Bronchial epithelial cell (primary cell): ENCODE measurements at regions not wholly inside any gene's neighbourhood (a gene's known extent, or its start where the extent isn't known, plus 50 kb on each side); places are given as distances from the start of the nearest gene placed in this dataset.
A peak's percentile ranks its signal among the peaks of the same experiment; 100 is the strongest.

Experiments
- DNase-seq: peaks from one replicate; pipeline ENCODE4 v3.0.0-alpha.2; 2010; ENCODE audit warnings: low read depth
- FAIRE-seq: peaks from 2 replicates; lab custom pipeline; 2011; peaks lifted over from hg19 to GRCh38; lab: Jason Lieb, UNC
- H3K27me3 ChIP-seq: 2 replicates; pipeline ENCODE4 v1.5.1; 2011; ENCODE audit warnings: low read length; ENCODE audit not compliant: control insufficient read depth, insufficient read depth
- H3K36me3 ChIP-seq: 2 replicates; pipeline ENCODE4 v1.5.1; 2011; ENCODE audit warnings: low read length; ENCODE audit not compliant: control insufficient read depth, insufficient read depth
- H3K4me3 ChIP-seq: 2 replicates; pipeline ENCODE4 v1.5.1; 2011; ENCODE audit warnings: mild to moderate bottlenecking, low read depth, low read length, control low read depth
- TF ChIP-seq, protein P1 (sequence below): IDR thresholded peaks from 2 replicates; pipeline ENCODE4 v1.5.1; 2011; ENCODE audit warnings: mild to moderate bottlenecking, moderate library complexity, low read length, control low read depth, inconsistent platforms; ENCODE audit not compliant: insufficient read depth, severe bottlenecking

DNA sequence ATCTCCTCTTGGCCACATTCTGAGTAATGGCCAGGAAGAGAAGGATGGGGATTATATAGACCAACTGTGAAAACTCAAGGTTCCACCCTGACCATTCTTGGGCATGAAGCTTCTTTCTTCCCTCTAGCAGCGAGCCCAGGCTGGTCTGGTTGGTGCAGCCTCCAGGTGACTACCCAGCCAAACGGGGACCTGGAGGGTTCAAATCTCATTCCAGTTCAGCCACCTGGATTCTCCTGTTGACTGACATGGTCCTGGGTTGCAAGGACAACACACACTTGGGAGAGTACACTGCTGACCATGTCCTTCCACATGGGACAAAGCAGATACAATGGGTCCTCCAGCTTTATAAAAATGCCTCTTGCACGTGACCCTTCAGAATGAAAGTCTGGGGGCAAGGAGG is 67.0 kb downstream of the SHANK2 start:
- Histone ChIP-seq H3K4me3 (no peak overlapping the region), H3K36me3 (peaks cover 2% of the 10 kb centered on the region), H3K27me3 (no peaks in the 10 kb centered on the region)
- FAIRE-seq (no peak), DNase-seq (no peak)
- TF ChIP-seq, protein P1, sequence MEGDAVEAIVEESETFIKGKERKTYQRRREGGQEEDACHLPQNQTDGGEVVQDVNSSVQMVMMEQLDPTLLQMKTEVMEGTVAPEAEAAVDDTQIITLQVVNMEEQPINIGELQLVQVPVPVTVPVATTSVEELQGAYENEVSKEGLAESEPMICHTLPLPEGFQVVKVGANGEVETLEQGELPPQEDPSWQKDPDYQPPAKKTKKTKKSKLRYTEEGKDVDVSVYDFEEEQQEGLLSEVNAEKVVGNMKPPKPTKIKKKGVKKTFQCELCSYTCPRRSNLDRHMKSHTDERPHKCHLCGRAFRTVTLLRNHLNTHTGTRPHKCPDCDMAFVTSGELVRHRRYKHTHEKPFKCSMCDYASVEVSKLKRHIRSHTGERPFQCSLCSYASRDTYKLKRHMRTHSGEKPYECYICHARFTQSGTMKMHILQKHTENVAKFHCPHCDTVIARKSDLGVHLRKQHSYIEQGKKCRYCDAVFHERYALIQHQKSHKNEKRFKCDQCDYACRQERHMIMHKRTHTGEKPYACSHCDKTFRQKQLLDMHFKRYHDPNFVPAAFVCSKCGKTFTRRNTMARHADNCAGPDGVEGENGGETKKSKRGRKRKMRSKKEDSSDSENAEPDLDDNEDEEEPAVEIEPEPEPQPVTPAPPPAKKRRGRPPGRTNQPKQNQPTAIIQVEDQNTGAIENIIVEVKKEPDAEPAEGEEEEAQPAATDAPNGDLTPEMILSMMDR, result no peak

DNA sequence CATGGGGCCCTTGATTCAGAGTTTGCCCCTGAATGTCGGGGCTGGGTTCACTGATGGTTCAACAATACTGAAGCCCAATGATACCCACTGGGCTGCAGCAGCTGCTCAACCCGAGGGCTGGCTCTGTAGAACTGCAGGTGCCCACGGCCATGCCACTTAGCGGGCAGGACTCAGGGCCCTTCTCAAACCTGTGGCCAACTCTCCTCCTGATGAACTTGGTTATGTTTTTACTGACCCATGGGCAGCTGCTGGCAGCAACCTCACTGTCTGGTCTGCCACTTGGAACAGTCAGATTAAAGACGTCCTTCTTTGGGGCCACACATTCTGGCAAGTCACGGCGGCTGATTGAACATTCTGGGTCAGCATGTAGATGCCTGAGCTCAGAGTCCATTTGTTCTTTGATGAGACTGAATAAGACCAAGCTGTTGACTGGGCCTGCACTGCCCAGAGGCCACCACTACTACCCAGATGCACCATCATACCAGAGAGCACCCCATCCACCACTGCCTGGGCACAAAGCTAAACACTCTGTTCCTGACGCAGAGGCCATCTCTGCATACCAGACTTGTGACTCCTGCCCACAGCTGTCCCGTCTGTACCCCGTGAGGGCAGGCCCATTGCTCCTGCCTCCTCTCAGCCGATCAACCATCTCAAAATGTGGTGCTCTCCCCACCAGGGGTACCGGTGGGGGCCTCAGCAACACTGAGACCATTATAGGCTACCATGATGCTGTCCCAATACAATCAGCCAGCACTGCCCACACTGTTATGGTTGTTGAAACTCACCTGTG is 67.8 kb downstream of the SHANK2 start:
- TF ChIP-seq, protein P1, result no peak
- DNase-seq (no peak), FAIRE-seq (no peak)
- Histone ChIP-seq H3K4me3 (no peak overlapping the region), H3K36me3 (no peaks in the 10 kb centered on the region), H3K27me3 (no peaks in the 10 kb centered on the region)

DNA sequence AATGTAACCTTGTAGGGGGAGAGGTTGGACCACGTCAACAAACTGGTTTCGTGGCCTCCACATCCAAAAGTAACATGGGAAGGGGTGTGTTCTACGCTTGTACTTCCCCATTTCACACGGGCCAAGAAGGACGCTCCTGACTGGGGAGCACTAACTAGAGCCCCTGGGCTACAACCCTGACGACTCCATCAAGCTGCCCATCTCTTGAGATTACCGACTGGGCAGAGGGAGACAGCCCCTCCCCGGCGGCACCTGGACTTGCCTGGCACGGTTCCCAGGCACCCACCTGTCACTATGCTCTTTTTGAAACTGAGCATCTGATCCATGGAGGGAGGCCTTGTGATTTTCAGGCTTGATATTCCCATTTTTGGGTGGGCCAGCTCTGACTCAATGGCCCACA is 68.5 kb downstream of the SHANK2 start:
- DNase-seq, result no peak
- no peak for FAIRE-seq
- no peak overlapping the region for H3K4me3 ChIP-seq
- TF ChIP-seq, protein P1, result no peak
- H3K36me3 ChIP-seq, result no peaks in the 10 kb centered on the region
- H3K27me3 ChIP-seq, result no peaks in the 10 kb centered on the region

DNA sequence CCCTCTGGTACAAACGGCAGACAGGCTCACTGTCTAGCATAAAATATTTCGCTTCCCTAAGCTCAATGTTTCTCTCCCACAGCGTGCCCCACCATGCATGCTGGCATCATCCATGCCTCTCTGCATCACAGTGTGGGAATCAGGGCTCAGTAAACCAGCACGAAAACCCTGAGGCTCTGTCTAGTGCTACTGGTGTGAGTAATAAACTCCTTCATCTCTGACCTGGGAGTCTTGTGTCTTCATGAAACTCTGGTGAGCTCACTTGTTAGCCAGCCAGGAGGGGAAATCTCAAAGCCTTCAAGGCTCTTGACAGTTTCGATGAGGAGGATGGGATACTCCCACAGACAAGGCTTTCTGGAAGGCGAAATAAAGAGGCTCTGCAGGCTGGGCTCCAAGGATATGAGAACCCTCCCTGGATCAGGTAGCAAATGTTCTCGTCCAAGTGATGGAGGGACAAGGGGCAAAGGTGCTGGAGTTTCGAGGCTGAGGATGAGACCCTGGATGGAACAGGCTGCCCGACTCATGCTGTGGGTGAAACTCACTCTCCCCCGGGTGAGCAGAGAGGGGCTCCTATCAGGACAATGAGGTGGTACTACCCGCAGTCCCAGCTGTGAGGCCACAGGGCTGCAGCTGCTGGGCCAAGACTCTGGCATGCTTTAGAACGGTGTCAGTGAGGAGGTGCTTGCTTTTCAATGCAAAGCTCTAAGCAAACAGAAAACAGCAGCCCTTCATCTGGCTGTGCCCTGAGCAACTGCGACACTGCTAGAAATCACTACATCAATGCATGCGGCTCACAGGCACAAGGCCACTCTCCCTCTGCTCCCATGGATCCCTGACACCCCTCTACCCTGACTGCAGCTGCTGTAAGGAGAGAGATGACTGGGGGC is 69.3 kb downstream of the SHANK2 start:
- TF ChIP-seq, protein P1, result no peak
- no peaks in the 10 kb centered on the region for H3K36me3 ChIP-seq
- H3K27me3 ChIP-seq, result no peaks in the 10 kb centered on the region
- no peak for FAIRE-seq
- no peak overlapping the region for H3K4me3 ChIP-seq
- DNase-seq, result peak; percentile 54

DNA sequence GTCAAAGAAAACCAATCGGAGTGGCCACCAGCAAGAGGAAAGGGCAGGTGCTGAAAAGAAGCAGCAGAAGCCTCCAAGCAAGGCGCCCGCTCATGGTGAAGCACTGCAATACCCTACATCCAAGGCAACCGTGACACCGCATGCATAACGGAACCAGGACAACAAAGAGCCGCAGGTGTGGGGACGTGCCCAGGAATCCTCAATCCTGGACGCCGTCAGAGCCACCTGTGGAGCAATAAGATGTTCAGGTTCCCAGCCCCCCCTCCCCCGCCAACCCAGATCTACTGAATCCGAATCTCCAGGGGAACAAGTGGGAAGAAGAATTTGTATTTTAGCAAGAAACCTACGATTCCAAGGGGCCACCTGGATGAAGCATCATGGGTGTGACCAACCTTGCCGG is 70.8 kb downstream of the SHANK2 start:
- H3K4me3 ChIP-seq, result no peak overlapping the region
- TF ChIP-seq, protein P1, result no peak
- no peaks in the 10 kb centered on the region for H3K36me3 ChIP-seq
- FAIRE-seq, result no peak
- no peak for DNase-seq
- H3K27me3 ChIP-seq, result no peaks in the 10 kb centered on the region
